ENCODE measurements at regions not wholly inside any gene's neighbourhood (a gene's known extent, or its start where the extent isn't known, plus 50 kb on each side); places are given as distances from the start of the nearest gene placed in this dataset.

- no peak for TF ChIP-seq CTCF (IDR thresholded peaks at IDR 0.05)
- TF ChIP-seq POLR2A (IDR thresholded peaks at IDR 0.05) = no peak
- TF ChIP-seq EP300 (IDR thresholded peaks at IDR 0.05) = no peak
- no peak for TF ChIP-seq POLR2AphosphoS5 (IDR thresholded peaks at IDR 0.05)
Measured at GRCh38 chr7:41188163-41189130, 514.4 kb downstream of the INHBA start.

Measured in suprapubic skin (tissue), 4 donors.